Left lung (tissue), 4 donors: ENCODE measurements at regions not wholly inside any gene's neighbourhood (a gene's known extent, or its start where the extent isn't known, plus 50 kb on each side); places are given as distances from the start of the nearest gene placed in this dataset.

Experiments used
- ATAC-seq: fragments of 200-7000 bp; cut with Tn5 transposase; one replicate; pipeline ENCODE4 v1.9.1; 2020; ENCODE audit warnings: moderate library complexity
- DNase-seq, 4 donors: peaks; one replicate each; pipeline ENCODE4 v3.0.0-alpha.2; 2013 to 2020
- H3K27ac ChIP-seq, 2 donors: fragments of 200-600 bp; sonication (generic) in 1 of 2; one replicate each; pipeline versions ENCODE4 v1.5.0 to v1.8.0; 2020 to 2021
- H3K27me3 ChIP-seq, 2 donors: fragments of 200-600 bp; sonication (generic) in 1 of 2; one replicate each; pipeline versions ENCODE4 v1.5.0 to v1.8.0; 2020 to 2021
- H3K36me3 ChIP-seq, 2 donors: fragments of 200-600 bp; sonication (generic) in 1 of 2; one replicate each; pipeline versions ENCODE4 v1.5.0 to v1.8.0; 2020 to 2021
- H3K4me1 ChIP-seq, 2 donors: fragments of 200-600 bp; one replicate each; pipeline ENCODE4 v1.8.0; 2021
- H3K4me3 ChIP-seq, 2 donors: fragments of 200-600 bp; sonication (generic) in 1 of 2; one replicate each; pipeline versions ENCODE4 v1.5.0 to v1.8.0; 2020 to 2021; ENCODE audit warnings: mild to moderate bottlenecking in 1 of 2
- H3K9me3 ChIP-seq, 2 donors: fragments of 200-600 bp; sonication (generic) in 1 of 2; one replicate each; pipeline versions ENCODE4 v1.5.0 to v1.8.0; 2020 to 2021
- intact Hi-C, 2 donors: fragments of 100-400 bp; cut with DNase I; formaldehyde crosslinking; loops; one replicate each; pipeline versions ENCODE4 v1.11.2 to v1.14.2; 2022
- TF ChIP-seq, protein P1 (sequence below), 2 donors: fragments of 200-600 bp; sonication (generic) in 1 of 2; IDR thresholded peaks; one replicate each; pipeline versions ENCODE4 v1.5.0 to v1.8.0; 2021; ENCODE audit warnings: antibody characterized with exemption in 2 of 2
- donor health status: DM: no; HTN: yes; CAD: no.
- donor health status: DM: no; HTN: no; CAD: no.

DNA sequence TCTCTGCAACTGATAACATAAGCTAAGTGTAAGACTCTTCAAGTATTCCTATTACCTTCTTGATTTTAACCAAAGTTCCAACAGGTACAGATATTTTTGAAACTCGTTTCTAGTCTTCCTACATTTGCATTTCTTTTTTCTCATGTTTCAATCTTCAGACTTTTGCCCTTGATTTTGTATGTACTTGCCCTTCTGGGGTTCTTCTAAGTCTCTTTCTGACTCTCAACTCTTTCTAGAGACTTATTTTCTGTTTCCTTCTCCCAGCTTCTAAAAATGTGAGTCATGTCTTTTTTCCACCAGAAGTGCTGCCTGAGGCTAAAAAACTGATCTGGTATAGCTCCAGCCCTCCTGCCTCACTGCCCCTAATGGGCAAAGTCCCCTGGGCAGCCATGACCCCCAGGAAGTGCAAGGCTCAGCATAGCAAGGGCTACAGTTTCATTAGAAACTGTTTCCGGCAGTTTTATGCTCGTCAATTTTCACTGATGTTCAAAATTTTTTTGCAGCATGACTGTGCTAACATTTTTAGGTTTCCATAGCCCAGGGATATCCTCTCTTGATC lies 265.9 kb downstream of the SEC16B start:
- H3K27ac ChIP-seq, result no peak overlapping the region
- ATAC-seq (no peak), DNase-seq (no peak)
- no peaks in the 10 kb centered on the region for H3K9me3 ChIP-seq
- no peaks in the 10 kb centered on the region for H3K36me3 ChIP-seq
- H3K4me3 ChIP-seq, result no peak overlapping the region
- intact Hi-C loops, result no loop called here
- TF ChIP-seq, protein P1, sequence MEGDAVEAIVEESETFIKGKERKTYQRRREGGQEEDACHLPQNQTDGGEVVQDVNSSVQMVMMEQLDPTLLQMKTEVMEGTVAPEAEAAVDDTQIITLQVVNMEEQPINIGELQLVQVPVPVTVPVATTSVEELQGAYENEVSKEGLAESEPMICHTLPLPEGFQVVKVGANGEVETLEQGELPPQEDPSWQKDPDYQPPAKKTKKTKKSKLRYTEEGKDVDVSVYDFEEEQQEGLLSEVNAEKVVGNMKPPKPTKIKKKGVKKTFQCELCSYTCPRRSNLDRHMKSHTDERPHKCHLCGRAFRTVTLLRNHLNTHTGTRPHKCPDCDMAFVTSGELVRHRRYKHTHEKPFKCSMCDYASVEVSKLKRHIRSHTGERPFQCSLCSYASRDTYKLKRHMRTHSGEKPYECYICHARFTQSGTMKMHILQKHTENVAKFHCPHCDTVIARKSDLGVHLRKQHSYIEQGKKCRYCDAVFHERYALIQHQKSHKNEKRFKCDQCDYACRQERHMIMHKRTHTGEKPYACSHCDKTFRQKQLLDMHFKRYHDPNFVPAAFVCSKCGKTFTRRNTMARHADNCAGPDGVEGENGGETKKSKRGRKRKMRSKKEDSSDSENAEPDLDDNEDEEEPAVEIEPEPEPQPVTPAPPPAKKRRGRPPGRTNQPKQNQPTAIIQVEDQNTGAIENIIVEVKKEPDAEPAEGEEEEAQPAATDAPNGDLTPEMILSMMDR (IDR thresholded peaks at IDR 0.05), result no peak
- H3K4me1 ChIP-seq, result no peaks in the 10 kb centered on the region
- H3K27me3 ChIP-seq, result no peaks in the 10 kb centered on the region

DNA sequence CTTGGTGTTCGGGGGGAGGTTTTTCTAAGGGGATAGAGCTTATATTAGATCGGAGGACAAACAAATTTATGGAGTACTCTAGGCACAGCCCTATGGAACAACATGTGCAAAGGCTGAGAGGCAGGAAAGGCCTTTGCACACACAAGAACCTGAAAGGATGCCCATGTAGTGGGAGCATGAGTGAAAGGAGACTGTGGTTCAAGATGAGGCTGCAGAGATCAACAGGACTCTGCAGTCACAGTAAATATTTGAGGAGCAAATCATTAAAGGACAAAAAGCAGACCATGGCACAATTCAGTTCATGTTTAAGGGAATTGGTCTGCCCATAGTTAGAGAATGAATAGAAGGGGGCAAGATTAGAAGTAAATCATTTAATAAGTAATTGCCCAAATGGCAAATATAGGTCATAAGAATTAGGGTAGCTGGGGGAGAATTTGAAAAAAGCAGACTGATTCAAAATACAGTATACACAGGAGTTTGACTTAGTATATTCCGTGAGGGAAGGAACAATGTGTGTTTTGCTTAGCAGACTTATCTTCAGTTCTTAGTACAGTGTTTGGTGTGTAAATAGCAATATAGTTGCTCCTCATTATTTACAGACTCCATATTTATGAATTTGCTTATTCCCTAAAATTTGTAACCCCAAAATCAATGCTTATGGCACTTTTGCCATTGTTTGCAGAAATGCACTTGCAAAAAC lies 268.1 kb downstream of the SEC16B start:
- no peak for DNase-seq
- TF ChIP-seq, protein P1 (IDR thresholded peaks at IDR 0.05), result no peak
- no peak overlapping the region for H3K27ac ChIP-seq
- no peaks in the 10 kb centered on the region for H3K4me1 ChIP-seq
- H3K36me3 ChIP-seq, result no peaks in the 10 kb centered on the region
- no peak overlapping the region for H3K4me3 ChIP-seq
- no peak for ATAC-seq
- H3K27me3 ChIP-seq, result no peaks in the 10 kb centered on the region
- no peaks in the 10 kb centered on the region for H3K9me3 ChIP-seq
- intact Hi-C loops, result no loop called here

DNA sequence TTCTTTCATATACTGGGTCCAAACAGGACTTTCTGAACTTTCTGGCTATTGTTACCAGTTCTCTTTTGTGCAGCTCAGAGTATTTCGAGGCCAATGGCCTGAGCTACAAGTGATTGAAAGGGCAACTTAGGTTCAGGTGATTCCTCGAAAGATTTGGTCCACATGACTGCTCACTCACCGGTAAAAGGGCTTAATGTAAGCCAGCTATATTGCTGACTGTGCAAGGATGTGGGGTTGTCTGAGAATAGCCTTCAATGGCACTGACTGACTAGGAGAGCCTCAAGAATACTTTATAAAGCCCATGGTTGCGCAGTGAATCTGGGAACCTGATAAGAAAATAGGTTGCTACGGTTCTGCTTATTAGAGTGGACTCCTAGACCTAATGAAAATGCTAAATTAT lies 269.0 kb downstream of the SEC16B start:
- Histone ChIP-seq H3K9me3 (no peaks in the 10 kb centered on the region), H3K27ac (no peak overlapping the region), H3K36me3 (no peaks in the 10 kb centered on the region), H3K4me1 (no peaks in the 10 kb centered on the region), H3K4me3 (no peak overlapping the region), H3K27me3 (no peaks in the 10 kb centered on the region)
- ATAC-seq (no peak), DNase-seq (no peak)
- intact Hi-C loops, result no loop called here
- TF ChIP-seq, protein P1 (IDR thresholded peaks at IDR 0.05), result no peak

DNA sequence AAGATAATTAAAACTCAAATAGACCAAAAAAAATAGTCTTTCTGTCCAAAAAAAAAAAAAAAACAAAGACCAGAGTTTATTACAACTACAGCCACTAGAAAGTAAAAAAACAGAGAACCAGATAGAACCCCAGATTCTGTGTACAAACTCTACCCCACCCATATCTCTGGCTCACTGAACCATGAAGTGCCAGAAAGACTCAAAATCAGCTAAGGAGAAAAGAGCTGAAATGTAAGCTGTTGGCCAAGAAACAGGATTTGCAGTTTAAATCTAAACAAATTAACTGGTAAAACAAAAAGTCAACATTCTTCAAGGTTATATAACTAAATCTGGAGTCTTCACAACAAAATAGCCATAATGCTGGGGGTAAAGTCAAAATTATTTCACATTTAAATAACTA lies 278.9 kb downstream of the SEC16B start:
- no peaks in the 10 kb centered on the region for H3K27me3 ChIP-seq
- no peaks in the 10 kb centered on the region for H3K4me1 ChIP-seq
- H3K27ac ChIP-seq, result no peak overlapping the region
- DNase-seq, result no peak
- no peaks in the 10 kb centered on the region for H3K36me3 ChIP-seq
- intact Hi-C loops, result no loop called here
- ATAC-seq, result no peak
- no peak overlapping the region for H3K4me3 ChIP-seq
- TF ChIP-seq, protein P1 (IDR thresholded peaks at IDR 0.05), result no peak
- H3K9me3 ChIP-seq, result peaks cover 0 to 12% of the 10 kb centered on the region in 2 donors

DNA sequence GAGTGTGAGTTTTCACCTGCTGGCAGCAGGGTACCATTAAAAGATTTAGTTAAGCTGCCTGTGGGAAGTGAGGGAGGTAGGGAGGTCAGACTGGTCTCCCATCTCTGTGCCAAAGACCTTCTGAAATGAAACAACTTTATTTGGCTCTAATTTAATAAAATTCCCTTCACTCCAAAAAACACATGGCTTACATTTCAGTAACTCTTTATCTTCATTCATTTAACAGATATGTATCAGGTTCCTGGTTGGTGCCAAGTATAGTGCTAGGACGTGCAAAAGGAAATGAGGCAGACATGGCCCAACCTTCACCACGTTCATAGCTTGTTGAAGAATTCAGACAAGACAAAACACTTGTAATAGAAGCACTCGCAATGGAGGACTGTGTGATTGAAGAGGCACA lies 282.3 kb downstream of the SEC16B start:
- no peak for DNase-seq
- intact Hi-C loops, result no loop called here
- H3K4me1 ChIP-seq, result no peaks in the 10 kb centered on the region

More for the DNA sequence above, 282.3 kb downstream of the SEC16B start:
- H3K27me3 ChIP-seq, result no peaks in the 10 kb centered on the region
- TF ChIP-seq, protein P1 (IDR thresholded peaks at IDR 0.05), result no peak
- ATAC-seq, result no peak
- H3K9me3 ChIP-seq, result peaks cover 0 to 9% of the 10 kb centered on the region in 2 donors
- H3K36me3 ChIP-seq, result no peaks in the 10 kb centered on the region
- H3K4me3 ChIP-seq, result no peak overlapping the region
- no peak overlapping the region for H3K27ac ChIP-seq
